ENCODE measurements at regions not wholly inside any gene's neighbourhood (a gene's known extent, or its start where the extent isn't known, plus 50 kb on each side); places are given as distances from the start of the nearest gene placed in this dataset.
"Not testable (repeated sequence)": the region's sequence is repeated elsewhere in the genome, so short reads cannot be mapped to it uniquely, and the experiment has no call there.

- DNase-seq: no peak
These were observed 170.0 kb downstream of the SEMA6D start for GRCh38 chr15:47887241-47887800.

GRCh38 chr15:47888385-47889100 is 171.2 kb downstream of the SEMA6D start:
- no peak for DNase-seq

GRCh38 chr15:47890397-47891150 is 173.3 kb downstream of the SEMA6D start:
- no peak for DNase-seq

- no peak for DNase-seq
These were observed 180.2 kb downstream of the SEMA6D start for GRCh38 chr15:47897525-47897924.

DNA sequence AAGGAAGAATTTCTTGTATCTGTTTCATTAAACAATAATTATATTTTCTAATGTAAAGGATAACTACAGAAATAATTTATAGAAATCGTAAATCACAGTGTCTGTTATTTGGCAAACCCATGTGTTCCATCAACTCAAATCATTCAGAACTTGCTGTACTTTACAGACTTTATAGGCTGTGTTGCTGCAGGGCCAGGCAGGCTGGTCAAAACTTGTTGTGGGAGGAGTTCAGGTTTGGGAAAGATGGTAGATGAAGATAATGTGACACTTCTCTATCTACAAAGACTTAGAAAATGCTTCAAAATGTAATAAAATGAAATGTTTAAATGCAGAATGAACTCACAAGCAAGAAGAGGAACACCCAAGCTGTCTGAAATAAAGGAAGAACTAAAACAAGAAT is 183.4 kb downstream of the SEMA6D start:
- no peak for DNase-seq

DNA sequence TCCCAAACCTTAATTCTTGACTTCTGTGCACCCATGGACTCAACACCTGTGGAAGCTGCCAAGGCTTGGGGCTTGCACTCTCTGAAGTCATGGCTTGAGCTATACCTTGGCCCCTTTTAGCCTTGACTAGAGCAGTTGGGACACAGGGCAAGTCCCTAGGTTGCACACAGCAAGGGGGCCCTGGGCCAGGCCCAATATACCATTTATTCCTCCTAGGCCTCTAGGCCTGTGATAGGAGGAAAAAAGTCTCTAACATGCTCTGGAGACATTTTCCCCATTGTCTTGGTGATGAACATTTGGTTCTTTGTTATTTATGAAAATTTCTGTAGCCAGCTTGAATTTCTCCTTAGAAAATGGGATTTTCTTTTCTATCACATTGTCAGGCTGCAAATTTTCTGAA is 186.1 kb downstream of the SEMA6D start:
- DNase-seq: no peak

DNA sequence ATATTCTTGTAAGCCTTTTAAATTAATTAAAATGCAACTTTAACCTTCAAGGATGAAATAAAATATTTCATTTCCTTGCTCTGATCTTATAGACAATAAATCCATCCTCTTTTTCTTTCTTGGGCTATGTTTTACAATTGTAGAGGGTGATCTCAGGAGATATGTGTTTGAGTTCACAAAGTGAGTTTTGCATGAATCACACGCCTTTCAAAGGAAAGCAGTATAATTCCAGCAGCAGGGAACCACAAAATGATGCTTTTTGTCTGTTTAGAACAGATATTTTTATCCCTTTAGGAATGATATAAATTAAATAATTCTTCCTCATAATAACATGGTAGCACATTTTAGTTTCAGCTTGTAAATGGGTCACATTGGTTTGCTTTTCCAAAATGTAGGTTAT is 191.2 kb downstream of the SEMA6D start:
- no peak for DNase-seq

DNA sequence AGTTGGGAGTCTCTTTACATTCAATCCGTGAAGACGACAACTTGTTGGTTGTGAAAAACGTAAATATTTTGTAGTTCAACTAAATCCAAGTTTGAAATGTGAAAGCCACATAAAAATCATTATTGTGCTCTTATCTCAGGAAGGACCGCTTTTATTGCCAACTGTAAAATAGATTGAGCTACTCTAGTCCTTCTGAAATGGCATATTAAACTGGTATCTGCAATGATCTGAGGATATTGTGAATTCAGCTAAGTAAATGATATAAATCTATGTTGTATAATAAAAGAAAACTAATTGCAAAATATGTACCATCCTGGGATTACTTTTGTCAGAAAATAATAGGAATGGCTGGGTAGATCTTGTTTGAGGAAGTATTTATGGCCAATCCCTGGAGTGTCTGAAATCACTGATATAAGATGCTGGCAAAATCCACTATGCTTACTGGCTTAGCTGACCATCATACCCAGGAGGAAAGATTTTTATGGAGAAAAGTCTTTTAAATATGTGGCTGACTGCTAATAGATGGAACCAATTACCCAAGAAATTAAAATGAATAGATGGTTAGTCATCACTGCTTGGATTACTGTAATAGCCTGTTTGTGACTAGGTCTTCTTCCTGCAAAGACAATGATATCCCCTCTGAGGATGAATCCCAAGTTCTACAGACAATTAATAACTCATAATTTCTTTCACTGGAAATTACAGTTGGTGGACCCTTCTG is 191.8 kb downstream of the SEMA6D start:
- no peak for DNase-seq

DNA sequence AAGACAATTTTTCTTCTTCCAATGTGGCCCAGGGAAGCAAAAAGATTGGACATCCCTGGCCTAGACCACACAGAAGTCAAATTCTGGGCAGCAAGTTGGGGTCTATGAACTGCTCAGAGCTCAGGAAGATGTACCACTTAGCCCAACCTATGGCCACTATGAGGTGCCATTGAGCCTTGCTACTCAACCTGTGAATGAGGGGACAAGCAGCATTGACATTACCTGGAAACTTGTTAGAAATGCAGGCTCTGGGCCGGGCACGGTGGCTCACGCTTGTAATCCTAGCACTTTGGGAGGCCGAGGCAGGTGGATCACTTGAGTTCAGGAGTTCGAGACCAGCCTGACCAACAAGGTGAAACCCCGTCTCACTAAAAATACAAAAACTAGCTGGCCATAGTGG is 195.6 kb downstream of the SEMA6D start:
- DNase-seq: not testable (repeated sequence)

GRCh38 chr15:47917881-47918280 is 200.6 kb downstream of the SEMA6D start:
- DNase-seq: no peak

DNA sequence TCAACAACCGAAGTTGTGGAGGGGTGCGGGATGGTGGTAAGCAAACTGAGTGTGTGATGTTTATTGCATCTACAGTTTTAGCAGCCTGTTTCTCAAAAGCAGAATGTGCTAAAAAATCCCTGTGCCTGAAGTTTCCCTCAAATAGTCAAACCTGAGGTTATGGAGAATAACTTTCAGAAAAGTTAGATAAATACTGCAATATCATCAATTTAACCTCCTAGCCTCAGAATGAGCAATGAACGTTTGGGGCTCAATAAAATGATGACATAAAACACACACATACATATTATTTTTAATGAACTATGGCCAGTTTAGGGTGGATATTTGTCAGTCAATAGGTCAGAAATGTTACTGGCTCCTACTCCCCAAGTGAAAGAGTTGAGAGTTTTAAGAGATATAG is 201.6 kb downstream of the SEMA6D start:
- no peak for DNase-seq

DNA sequence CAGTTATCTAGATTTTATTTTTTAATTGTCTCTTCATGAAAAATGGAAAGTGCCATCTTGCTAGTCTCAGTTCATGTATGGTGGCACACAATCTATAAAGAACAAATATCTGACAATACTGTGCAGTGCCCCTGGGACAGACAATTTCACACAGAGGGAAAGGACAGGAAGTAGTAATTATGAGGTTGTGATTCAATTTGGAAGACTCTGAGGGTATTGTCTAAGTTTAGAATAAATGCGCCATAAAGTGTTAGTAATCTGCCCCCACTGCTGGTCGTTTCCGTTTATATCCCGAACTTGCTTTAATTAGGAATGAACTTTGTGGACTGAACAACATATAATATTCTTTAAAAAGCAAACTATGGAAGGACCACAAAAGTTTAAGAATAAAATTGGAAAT is 196.4 kb upstream of the SLC24A5 start:
- DNase-seq: no peak

DNA sequence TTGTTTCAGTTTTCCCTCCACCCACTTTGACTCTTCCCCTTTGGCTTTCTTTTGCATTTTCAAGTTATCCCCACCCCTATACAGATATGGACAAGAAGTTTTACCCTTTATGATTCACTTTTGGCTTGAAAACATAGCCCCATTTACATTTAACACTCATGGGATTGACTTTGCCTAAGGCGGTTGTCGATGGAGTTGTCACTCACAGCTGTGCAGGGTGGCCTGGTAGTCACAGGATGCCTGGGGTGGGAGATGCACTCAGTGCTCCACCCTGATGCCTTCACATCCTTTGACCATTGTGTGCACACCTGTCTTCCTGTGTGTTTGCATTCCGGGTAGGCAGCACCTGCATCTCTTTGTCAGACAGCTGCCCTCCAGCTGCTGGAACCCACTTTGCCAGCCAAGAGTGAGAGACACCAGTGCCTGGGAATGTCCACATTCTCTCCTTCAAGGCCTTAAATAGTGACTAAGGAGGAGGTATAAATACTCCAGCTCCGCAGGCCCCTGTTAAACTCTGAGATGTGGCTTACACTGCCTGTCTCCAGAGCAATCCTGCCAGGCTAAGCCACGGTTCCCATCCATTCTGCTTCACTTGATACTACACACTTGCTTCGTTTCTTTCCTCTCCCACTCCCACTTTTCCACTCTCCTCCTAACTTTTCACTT is 191.5 kb upstream of the SLC24A5 start:
- no peak for DNase-seq

DNA sequence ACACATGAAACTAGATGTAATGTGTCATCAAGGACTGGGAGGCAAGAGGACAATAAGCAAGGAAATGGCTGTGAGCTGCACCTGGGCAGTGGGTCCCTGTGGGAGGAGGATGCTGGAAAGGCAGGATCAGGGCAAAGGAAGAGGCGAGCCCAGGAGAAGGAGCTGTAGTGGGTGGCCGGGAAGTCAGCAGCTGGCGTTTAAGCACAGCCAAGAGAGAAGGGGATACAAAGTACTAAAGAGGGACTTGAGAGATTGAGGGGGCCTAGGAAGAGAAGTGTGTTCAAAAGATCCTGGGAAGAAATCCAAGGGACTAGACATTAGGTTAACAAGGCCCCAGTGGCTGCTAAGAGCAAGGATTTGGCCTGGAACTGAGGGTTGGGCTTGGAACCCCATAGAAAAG is 188.5 kb upstream of the SLC24A5 start:
- DNase-seq: no peak

GRCh38 chr15:47932951-47933641 is 187.7 kb upstream of the SLC24A5 start:
- no peak for DNase-seq

GRCh38 chr15:47933865-47934264 is 186.9 kb upstream of the SLC24A5 start:
- no peak for DNase-seq

DNA sequence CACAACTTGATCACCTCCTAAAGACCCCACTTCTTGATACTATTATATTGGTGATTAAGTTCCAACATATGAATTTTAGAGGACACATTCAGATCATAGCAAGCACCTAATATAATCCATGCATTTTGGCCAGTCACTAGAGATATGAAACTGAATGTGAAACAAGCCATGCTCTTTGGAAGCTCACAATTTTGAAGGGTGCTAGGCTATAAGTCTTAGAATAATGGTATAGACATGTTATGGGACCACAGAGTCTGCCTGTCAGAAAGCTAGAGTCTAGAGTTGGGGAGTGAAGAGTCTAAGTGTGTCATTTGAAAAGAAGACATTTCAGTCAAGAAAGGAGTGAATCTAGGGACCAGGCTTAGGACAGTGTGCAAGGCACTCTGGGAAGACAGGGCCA is 186.4 kb upstream of the SLC24A5 start:
- DNase-seq: no peak

- DNase-seq: no peak
These were observed 183.0 kb upstream of the SLC24A5 start for GRCh38 chr15:47937834-47938233.

DNA sequence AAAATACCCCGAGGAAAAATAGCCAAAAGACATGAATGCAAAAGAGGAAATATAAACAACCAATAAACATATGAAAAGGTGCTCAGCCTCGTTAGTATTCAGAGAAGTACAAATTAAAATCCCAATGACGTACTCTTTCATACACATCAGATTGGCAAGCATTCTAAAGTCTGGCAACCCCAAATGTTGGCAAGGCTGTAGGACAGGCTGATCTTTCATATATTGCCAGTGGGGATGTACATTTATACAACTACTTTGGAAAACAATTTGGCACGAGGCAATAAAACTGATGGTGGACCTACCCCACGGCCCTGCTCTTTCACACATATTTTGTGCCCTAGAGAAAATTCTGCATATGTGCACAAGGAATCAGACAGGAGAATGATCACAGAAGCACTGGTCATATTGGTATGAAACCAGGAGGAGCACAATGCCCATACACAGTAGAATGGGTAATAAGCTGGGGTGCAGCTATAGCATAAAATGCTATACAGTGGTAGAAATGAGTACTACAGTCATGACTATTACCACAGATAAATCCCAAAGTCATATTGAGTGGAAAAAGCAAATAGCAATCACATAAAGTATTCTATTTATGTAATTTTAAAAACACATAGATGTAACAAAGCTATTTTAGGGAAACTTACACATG is 176.0 kb upstream of the SLC24A5 start:
- DNase-seq: no peak

DNA sequence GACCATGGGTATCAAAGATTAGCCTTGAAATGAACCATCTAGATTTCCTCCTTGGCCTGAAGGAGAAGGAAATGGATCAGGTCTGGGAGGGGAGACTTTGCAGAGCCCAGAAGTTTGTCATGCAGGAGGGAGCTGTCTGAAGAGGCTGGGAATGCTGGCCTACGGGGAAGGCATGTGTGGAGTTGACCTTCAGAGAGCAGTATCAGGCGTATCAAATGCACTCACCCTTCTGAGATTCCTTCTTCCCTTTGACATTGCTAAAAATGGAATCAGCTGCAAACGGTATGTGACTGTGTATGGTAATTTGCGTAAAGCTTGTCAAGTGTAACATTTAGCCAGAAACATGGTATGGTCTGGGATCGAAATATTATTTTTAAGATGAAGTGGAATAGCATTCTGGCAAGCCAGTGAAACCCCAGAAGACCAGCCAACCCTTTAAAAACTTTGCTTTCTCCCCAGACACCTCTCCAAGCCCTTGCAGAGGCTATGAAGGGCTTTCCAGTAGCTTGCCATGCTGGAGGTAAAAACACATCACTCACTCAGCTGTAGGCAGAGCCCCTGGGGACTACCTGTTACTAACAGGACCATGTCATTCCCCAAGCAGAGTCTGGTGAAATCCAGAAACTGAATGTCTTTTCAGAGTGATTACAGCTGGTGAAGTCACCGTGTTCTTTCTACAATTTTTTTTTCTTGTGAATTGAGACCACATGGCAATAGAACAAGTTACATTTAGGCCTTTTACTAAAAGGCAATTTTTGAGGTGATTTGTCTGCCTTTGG is 174.7 kb upstream of the SLC24A5 start:
- no peak for DNase-seq

DNA sequence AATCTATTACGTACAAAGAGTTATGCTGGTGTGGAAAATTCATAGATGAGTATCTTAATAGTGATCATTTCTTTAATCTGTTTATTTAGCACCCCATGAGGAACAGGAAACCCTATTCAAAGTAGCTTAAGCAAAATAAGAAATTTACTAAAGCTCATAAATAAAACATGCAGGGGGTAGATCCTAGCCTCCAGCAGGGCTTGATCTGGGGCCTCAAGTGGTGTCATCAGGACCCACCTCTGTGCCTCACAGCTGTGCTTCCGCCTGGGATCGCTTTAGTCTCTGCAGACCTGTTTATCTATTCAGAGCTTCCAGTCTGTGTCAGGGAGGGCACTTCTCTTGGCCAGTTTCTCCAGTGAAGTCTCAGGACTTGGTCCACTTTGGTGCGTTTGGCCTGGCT is 171.0 kb upstream of the SLC24A5 start:
- no peak for DNase-seq
